ENCODE measurements at regions not wholly inside any gene's neighbourhood (a gene's known extent, or its start where the extent isn't known, plus 50 kb on each side); places are given as distances from the start of the nearest gene placed in this dataset.

DNA sequence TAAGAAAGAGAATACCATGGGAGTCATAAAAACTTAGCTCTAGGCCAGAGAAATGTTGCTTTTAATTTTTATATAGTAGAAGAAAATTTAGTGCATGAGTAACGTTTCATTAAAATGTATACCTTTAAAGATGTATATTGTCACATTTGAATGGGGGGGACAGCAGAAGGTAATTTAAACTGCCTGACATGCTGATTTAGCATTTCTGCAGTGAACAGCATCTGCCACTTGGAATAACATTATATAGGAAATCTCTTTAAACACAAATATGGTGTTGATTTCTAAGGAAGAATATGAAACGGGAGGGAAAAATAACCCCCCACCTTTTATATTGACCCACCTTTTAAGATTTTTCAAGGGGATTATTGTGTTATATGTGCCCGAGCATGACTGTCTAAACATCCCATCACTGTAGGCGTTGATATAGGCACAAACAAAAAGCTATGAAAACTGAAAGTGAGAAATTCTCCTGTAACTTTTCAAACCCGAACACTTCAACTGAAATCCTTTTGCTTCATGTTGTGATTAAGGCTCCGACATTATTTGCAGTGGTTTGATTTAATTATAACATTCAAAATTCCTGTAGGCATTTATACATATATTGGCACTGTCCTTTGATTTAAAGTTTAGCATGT lies 244.7 kb upstream of the CELF2 start:
- no peak for TF ChIP-seq EZH2 (IDR thresholded peaks at IDR 0.05)
- TF ChIP-seq, protein P1, sequence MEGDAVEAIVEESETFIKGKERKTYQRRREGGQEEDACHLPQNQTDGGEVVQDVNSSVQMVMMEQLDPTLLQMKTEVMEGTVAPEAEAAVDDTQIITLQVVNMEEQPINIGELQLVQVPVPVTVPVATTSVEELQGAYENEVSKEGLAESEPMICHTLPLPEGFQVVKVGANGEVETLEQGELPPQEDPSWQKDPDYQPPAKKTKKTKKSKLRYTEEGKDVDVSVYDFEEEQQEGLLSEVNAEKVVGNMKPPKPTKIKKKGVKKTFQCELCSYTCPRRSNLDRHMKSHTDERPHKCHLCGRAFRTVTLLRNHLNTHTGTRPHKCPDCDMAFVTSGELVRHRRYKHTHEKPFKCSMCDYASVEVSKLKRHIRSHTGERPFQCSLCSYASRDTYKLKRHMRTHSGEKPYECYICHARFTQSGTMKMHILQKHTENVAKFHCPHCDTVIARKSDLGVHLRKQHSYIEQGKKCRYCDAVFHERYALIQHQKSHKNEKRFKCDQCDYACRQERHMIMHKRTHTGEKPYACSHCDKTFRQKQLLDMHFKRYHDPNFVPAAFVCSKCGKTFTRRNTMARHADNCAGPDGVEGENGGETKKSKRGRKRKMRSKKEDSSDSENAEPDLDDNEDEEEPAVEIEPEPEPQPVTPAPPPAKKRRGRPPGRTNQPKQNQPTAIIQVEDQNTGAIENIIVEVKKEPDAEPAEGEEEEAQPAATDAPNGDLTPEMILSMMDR (IDR thresholded peaks at IDR 0.05): no peak

All from neural progenitor cell (in vitro differentiated cells).